Peyer's patch (tissue), 4 donors: ENCODE measurements at regions not wholly inside any gene's neighbourhood (a gene's known extent, or its start where the extent isn't known, plus 50 kb on each side); places are given as distances from the start of the nearest gene placed in this dataset.

ENCODE experiments used
- CTCF ChIP-seq, 6 experiments: fragments of 450-650 bp in 4 of 6; fragments of 200-600 bp in 2 of 6; sonication (generic) in 1 of 6; IDR thresholded peaks; one replicate each; pipeline ENCODE4 v1.5.1; 2017 to 2019; ENCODE audit warnings: antibody characterized with exemption in 6 of 6, mild to moderate bottlenecking in 3 of 6, moderate library complexity in 1 of 6
- POLR2A ChIP-seq, 2 donors: fragments of 450-650 bp; IDR thresholded peaks; one replicate each; pipeline ENCODE4 v1.5.1; 2017; ENCODE audit warnings: antibody characterized with exemption in 2 of 2, mild to moderate bottlenecking in 2 of 2, moderate library complexity in 2 of 2

GRCh38 chr5:38031304-38031703, 191.5 kb upstream of the GDNF start:
- TF ChIP-seq CTCF (IDR thresholded peaks at IDR 0.05) (no peak), POLR2A (IDR thresholded peaks at IDR 0.05) (no peak)
